HG02588 (cell line): ENCODE measurements at regions not wholly inside any gene's neighbourhood (a gene's known extent, or its start where the extent isn't known, plus 50 kb on each side); places are given as distances from the start of the nearest gene placed in this dataset.

Experiments used
- ATAC-seq: cut with Tn5 transposase; IDR thresholded peaks from one replicate; pipeline ENCODE4 v1.9.1; 2021; ENCODE audit warnings: mild to moderate bottlenecking, moderate library complexity; ENCODE audit not compliant: unreplicated experiment

DNA sequence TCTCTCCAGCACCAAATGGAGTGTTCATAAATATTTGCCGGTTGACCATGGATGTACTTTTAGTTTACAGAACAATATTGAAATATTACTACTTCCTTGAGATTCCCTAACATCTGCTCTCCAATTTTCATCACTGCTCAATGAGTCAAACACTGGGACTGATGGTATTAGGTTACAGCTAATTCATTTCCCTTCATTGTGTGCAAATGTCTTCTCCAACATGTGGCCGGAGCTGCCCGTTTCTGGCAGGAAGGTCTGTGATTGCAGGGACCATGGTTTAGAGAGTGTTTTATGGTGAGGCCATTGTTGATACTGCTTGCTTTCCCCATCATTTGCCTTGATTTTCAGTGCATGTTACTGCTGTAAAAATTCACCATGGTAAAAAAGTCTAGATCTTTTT is 209.3 kb downstream of the HS3ST3B1 start:
- ATAC-seq: no peak

DNA sequence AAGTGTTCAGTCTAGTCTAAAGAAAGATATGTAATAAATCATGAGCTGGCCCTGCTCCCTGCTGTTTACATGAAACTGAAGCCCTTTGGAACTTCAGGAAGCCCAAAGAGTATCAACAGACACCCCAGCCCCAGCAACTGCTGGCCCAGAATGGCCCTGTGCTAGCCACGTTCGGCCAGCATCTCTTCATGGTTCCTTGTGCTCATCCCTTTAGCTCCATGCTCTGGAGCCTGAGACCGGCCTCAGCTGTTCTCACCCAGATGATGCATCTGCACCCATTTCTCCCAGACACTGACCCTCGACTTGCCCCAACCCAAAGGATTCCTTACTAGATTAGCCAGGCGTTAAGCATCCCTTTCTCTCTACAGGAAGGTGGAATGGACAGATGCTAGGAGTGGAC is 207.3 kb downstream of the HS3ST3B1 start:
- no peak for ATAC-seq

DNA sequence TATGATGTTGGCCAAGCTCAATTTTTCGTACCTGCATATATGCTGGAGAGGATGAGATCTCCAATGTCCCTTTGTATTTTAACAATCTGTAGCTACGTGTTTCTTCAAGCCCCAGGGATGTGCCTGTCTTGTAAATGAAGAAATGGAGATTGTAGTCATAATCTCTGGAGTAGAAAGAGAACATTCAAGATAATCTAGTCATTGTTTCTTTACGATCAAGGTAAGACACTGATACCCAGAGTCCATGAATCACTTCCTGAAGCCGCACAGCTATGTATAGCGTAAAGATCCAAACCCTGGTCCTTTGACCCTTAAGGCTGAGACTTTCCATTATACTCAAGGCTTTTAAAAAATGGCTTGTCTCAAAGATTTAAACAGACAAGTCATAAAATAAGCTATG is 205.5 kb downstream of the HS3ST3B1 start:
- no peak for ATAC-seq

DNA sequence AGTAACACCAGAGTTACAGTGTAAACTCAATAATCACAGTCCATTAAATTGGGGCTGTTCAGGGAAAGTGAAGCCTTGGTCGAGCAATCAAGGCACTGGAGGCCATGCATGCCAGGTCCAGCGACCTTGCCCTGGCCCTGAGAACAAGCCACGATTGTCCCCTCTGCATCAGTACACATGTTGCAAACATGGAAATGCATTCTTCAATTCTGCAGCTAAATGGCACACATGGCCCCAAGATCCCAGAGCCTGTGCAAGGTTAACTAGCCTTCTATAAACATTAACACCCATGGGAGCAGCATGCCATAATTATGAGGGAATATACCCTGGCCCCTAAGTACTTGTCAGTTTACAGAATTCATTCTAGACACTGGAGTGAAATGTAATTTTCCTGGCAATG is 204.7 kb downstream of the HS3ST3B1 start:
- ATAC-seq: no peak

DNA sequence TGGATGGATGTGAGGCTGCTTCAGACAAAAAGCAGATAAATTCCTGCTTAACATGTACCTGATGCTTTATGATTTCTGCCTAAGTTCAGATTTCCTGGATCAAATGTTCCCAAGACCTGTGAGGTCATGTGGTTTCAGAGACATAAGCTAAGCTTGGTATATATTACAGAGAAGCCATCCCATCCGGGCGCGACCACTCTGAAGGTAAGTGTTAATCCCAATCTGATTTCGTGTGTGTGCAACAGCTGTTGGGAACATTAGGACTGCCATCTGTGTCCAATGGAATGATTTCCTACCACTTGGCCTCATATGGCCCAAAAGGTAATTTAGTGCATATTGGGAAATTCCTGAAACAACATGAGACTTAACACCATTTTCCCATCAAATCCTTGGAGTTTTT is 199.1 kb downstream of the HS3ST3B1 start:
- ATAC-seq: no peak

DNA sequence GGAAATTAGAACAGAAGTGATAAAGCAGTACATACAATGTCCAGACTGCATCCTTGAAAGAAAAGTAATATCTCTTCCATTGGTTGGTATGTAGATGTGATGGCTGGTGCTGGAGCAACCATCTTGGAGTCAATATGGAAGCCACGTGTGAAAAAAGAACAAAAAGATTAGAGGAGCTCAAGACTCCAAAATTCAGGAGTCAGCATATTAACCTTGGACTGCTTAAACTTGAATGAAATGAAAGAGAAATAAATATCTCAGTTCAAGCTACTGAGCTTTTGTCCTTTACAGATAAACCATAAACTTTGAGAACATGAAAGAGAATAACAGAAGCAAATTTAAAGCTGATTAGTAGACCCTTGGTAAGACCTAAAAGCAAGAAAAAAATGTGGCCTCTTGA is 197.9 kb downstream of the HS3ST3B1 start:
- ATAC-seq: no peak

DNA sequence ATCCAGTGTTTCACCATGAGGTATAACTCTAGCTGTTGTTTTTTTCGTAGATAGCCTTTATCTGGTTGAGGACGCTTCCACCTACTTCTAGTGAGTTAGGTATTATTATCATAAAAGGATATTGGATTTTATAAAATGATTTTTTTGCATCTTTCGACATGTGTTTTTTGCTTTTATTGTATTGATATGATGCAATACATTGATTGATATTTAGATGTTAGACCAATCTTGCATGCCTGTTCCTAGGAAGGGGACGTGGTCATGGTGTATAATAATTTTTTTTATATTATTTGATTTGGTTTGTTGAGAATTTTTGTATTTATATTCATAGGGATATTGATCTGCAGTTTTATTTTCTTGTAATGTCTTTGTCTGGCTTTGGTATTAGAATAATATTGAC is 193.3 kb downstream of the HS3ST3B1 start:
- ATAC-seq: no peak

DNA sequence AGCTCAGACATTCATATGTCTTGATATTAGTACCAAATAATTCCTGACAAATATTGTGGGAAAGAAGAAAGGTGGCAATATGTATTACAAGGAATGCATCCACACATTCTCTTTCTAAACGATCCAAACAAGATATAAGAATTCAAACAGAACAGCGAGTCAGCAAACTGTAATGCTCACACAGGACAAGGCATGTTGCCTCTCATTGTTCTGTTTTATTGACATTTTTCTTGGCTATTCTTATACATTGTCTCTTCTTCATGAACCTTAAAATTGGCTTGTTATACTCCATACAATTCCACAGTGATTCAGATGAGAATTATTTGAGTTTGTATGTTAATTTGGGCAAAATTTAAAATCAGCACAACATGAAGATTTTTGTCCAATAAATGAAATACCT is 189.1 kb downstream of the HS3ST3B1 start:
- no peak for ATAC-seq

DNA sequence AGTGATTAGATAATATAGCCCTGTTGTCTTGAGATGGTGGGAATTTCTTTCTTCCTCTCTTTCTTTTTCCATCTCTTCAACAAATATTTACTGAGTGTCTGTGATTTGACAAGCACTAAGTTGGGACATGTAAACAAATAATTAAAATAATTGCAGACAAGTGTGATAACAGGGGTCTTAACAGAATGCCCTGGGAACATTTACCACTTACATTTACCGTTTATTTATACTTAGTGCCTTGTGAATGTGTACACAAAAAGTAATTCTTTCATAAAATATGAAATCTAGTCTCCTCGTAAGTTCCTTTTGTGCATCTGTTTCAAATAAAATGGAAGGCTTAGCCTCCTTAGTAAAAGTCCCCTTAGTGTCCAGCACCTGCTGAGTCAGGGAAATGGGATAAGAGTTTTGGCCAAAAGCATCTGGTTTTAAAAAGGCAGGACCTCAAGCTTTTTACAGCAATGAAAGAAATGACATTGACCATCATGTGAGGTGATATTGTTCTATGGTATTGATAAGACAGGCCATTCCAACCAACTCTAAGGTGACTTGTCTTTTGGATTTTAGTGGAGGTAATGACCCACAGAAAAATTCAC is 188.2 kb downstream of the HS3ST3B1 start:
- no peak for ATAC-seq

DNA sequence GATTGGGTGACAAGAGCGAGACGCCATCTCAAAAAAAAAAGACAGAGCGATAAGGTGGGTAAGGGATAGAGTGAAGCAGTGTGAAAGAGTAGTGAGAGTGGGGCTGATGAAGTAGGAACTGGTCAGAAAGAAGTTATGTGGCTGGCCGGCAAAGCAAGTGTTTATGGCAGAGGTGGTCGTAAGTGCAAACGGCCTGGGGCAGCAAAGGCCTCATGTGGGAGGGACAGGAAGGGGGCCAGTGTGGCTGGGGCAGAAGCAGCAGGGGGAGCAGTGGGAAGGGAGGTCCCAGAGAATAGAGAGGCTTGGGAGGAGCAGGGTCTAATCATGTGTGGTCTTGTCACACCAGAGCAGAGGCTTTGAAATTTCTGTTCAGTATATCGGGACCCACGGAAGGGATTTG is 186.2 kb downstream of the HS3ST3B1 start:
- ATAC-seq: no peak

DNA sequence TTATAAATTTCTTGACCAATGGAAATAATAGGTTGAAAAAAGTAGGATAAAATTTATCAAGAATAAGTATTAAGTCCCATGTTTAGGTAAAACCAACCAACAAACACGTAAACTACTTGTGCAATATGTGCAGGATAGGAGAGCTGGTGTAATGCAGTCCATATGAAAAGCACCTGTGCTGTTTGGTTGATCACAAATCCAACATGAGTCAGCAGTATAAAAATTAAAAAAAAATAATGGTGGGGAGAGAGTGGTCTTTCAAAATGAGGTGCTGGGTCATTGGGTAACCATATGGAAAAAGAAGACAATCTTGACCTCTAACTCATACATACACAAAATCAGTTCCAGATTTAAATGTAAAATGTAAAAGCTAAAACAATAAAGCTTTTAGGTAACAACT is 181.8 kb downstream of the HS3ST3B1 start:
- ATAC-seq: no peak

DNA sequence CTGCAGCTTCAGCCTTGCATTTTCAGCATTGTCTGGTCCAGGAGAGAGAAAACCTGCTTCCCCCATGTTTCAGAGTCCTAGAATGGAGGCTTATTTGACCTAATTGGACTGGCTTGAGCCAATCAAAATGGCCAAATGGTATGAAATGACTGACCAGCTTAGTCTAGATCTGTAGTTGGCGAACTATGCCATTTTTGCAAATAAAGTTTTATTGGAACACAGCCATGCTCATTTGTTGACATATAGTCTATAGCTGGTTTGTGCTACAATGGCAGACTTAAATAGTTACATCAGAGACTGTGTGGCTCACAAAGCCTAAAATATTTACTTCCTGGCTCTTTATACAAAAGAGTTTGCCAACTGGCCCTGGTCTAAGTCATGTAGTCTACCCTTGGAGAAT is 180.8 kb downstream of the HS3ST3B1 start:
- ATAC-seq: no peak

DNA sequence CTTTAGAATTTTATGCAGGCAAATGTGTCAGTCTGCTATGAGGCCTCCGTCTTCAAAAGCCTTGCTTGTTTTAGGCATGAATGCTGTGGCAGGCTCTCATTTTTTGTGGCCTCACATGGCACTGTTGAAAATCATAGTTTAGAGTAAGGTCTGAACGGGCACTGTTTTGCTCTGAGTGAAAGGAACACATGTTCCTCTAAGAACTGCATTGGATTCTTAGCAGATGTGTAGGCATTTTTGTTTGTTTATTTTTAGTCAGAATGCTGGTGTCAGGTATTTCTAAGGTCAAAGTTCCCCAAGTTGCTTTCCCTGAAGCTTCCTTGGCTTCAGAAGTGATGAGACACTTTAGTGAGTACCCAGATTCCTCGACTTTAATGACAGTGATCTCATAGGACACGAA is 173.7 kb downstream of the HS3ST3B1 start:
- no peak for ATAC-seq

DNA sequence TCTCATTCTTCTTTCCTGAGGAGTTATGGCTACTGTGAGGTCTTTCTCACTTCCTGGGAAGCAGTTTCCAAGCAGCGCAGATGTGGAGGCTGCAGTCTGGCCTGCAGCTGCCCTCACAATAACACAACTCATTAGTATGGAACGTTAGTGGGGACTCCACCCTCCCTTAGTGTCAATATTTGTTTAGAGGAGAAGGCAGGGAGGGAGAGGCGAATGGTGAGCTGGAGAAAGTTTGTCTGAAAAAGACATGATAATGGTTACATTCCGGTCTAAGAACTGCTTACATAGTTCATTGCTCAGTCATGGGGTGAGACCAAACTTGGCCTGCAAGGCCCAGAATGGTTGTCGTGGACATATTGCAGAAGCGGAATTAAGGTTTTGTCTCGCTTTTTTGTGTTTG is 170.2 kb downstream of the HS3ST3B1 start:
- ATAC-seq: no peak

DNA sequence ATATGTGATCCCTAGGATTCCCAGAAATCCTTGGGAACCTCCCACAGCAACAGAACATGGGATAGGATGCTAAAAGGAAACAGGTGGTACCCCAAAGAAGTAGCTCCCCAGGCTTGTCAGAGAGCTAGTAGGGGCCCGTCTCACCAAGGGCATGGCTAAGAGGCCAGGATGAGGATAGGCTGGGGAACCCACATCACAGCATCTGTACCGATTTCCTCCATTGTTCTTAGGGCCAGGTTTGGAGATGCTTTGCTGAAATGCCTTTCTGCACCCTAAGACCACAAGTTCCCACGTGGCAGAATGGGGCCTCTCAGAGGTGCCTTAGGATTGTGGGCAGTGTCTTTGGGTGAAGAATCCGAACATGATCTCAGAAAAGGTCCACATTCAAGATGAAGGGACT is 169.5 kb downstream of the HS3ST3B1 start:
- no peak for ATAC-seq

DNA sequence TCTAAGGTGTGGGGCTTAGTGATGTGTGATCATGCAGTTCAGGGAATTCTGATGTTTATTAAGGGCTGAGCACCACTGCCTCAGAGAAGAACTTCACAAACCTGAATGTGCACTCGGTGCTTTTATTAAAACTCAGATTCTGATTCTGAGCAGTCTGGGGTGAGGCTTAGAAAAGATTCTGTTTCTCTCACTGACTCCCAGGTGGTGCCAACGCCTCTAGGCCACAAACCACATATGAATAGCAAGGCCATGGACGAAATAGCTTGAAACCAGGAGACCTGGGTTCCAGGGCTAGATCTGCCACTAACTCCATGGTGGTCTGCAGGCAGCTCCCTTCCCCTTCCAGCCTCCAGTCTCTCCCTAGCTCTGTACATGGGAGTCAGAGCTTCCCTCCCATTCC is 169.1 kb downstream of the HS3ST3B1 start:
- ATAC-seq: no peak

DNA sequence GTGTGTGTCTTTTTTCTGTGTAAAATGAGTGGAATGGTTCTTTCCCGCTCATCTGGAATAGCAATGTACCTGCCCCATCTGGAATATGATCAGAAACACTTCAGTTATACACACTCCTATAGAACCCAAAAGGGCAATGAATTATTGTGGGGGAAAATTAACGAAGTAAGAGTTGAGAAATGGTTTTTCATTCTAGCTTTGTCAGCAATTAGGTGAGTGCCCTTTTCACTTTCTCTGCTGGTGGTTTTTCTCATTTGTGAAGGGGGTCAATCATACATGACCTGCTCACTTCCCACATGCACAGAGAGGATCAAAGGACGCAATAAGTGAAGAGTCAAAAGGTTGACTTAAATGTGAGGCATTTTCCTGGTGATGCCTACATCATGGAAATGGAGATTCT is 168.0 kb downstream of the HS3ST3B1 start:
- no peak for ATAC-seq

DNA sequence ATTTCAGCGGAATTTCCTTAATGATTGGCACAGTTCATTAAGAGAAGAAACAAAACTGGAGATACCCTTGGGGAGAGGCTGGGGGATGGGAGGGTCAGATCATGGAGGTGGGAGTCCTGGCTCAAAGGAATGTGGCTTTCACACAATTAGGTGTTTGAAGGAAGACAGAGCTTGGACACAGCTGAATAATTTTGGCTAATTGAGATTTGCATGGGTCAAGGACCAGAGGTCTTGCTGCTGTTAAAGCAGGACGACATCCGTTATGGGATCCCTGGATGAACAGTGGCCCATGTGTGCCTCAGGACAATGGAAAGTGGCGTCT is 160.3 kb downstream of the HS3ST3B1 start:
- no peak for ATAC-seq

DNA sequence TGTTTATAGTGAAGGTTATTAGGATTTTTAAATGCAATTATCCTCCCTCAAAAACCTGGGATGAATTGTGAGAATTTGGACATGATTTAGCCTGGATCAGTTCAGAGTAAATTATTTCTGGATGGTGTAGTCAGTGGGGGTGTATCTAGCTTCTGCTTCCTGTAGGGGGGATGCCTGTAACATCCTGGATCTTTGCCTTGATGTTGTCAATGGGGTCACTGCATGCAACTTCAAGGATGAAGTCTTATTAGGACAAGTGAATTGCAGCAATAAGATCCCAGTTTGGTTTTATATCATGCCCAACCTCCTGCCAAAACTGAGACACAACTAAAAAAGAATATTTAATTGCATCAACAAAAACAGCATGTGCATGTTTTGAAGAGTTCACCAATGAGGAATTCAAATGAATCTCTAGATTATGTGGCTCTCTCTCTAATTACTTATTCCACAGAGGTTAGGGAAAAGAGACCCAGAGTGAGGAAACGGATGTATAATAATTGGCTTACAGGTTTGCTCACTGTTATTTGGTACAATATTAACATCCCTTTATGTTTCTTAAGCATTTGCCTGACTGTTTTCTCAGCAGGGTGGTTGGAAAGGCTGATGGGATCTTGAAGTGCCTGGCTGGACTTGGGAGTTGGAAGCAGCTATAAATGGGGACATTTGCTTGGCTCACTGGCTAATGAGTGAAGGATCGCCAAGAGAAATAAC is 159.8 kb downstream of the HS3ST3B1 start:
- ATAC-seq: no peak

DNA sequence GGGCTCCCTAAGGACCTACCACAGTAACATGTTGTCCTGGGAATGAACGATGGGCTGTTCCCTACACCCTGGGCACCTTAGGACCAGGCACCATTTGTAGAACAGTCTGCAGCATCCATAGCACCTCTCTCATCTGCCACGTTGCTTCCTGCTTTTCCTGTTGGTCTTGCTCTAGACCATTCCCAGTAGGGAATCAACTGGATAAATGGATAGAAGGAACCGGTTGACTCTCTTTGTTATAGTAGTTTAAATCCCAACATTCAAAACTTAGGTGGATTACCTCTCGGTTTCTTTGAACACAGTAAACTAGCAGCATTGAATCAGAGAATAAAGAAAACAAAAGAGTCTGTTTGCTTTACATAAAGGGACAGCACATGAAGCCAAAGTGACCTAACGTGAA is 159.1 kb downstream of the HS3ST3B1 start:
- no peak for ATAC-seq

DNA sequence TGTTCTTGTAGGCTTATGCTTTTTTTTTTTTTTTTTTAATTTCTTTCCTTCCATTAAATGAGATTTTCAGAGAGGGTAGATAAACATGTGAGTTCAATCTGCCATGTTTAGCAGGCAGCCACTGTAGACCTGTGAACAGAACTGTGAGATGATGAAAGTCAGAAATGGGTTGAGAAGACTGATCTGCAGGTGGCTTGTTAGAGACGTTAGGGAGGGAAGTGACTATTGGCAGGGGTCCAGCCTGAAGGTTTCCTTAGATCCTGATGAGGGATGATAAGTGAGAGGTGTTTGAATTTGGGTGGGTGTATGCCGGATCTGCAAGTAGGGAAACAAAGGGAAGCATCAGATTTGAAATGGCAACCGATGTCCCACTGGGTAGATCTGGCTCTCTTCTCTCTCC is 157.8 kb downstream of the HS3ST3B1 start:
- no peak for ATAC-seq

DNA sequence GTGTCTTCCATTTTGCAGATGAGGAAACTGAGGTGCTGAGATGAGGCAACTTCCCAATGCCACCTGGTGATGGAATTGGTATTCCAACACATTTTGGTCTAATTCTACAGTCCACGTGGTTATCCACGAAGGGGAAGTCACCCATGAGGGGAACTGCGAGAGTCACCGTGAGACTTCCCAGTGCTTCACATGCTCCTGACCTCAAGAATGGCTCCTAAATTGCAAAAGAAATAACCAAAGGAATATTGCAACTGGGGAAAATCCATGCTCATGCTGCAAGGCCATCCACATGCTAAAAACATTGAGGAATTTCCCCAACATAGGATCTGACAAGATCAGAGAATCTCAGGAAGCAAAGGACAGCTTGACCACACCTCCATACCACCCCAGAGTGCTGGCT is 153.9 kb downstream of the HS3ST3B1 start:
- ATAC-seq: no peak

DNA sequence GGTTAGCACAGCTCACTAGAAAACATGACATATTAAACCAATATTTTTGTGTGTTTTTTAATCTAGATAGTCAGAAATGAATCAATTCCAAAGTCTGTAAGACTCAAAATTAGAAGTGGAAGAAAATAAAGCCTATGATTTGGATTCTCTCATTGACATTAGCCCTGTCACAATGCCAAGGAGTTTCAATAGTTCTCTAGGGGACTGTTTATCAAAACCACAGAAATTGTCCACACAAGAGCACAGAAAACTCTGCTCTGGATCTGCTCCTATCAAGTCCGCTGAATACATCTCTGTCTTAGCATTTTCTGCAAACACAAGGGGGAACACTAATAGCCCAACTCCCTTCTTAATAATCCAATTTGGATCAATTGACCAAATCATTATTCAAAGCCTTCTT is 152.0 kb downstream of the HS3ST3B1 start:
- no peak for ATAC-seq
